Uterus (tissue), 3 donors: ENCODE measurements at regions not wholly inside any gene's neighbourhood (a gene's known extent, or its start where the extent isn't known, plus 50 kb on each side); places are given as distances from the start of the nearest gene placed in this dataset.

Source experiments
- DNase-seq, 2 donors: peaks; one replicate each; pipeline ENCODE4 v3.0.0-alpha.2; 2019 to 2020
- H3K27ac ChIP-seq, 2 donors: fragments of 200-600 bp; sonication (generic); 1 replicate in 1 of 2; 2 replicates in 1 of 2; pipeline ENCODE4 v1.5.1; 2016 to 2018
- H3K27me3 ChIP-seq, 2 donors: fragments of 200-600 bp; sonication (generic); one replicate each; pipeline ENCODE4 v1.5.1; 2018 to 2019; ENCODE audit warnings: control low read depth in 1 of 2
- H3K36me3 ChIP-seq, 2 donors: fragments of 200-600 bp; sonication (generic); one replicate each; pipeline ENCODE4 v1.5.1; 2019; ENCODE audit warnings: control low read depth in 1 of 2
- H3K4me1 ChIP-seq, 2 donors: fragments of 200-600 bp; sonication (generic); one replicate each; pipeline ENCODE4 v1.5.1; 2018 to 2019; ENCODE audit warnings: control low read depth in 1 of 2
- H3K4me3 ChIP-seq, 2 donors: fragments of 200-600 bp; sonication (generic); 1 replicate in 1 of 2; 2 replicates in 1 of 2; pipeline ENCODE4 v1.5.1; 2018 to 2019; ENCODE audit warnings: mild to moderate bottlenecking in 1 of 2
- H3K9me3 ChIP-seq, 2 donors: fragments of 200-600 bp; sonication (generic); one replicate each; pipeline ENCODE4 v1.5.1; 2019; ENCODE audit warnings: control low read depth in 1 of 2
- POLR2A ChIP-seq, 2 donors: fragments of 450-650 bp; IDR thresholded peaks; one replicate each; pipeline ENCODE4 v1.6.1; 2016; ENCODE audit warnings: antibody characterized with exemption in 2 of 2, mild to moderate bottlenecking in 1 of 2, moderate library complexity in 1 of 2
- intact Hi-C: fragments of 100-400 bp; cut with DNase I; formaldehyde crosslinking; loops from one replicate; pipeline ENCODE4 v1.15.1; 2023; ENCODE audit warnings: low total_unique reads
- TF ChIP-seq, protein P1 (sequence below), 4 experiments: fragments of 200-600 bp in 2 of 4; fragments of 450-650 bp in 2 of 4; sonication (generic) in 2 of 4; IDR thresholded peaks; one replicate each; pipeline ENCODE4 v1.5.1; 2016 to 2019; ENCODE audit warnings: antibody characterized with exemption in 4 of 4, mild to moderate bottlenecking in 2 of 4, moderate library complexity in 1 of 4
- donor health status: DM: yes; HTN: yes; CAD: no.

DNA sequence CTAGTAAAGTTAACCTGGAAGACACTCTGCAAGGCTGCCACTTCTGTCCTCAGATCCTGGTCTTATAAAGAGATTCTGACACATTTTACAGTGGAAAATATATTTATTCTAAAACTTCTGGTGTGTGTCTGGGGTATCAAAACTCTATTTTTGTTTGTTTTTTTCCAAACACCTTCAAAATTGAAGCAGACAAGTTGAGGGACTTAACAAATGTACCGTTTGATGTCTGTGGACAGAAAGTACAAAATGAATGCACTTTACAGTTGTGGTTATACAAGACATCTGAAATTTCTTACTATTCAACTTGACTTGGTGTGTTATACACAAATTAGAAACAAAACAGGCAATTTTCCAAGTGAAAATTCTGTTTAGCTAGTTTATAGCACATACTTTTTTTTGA, 823.2 kb upstream of the SALL3 start:
- Histone ChIP-seq H3K4me1 (no peaks in the 10 kb centered on the region), H3K27me3 (no peaks in the 10 kb centered on the region), H3K36me3 (no peaks in the 10 kb centered on the region), H3K27ac (no peak overlapping the region), H3K9me3 (no peaks in the 10 kb centered on the region), H3K4me3 (no peak overlapping the region)
- intact Hi-C loops, result no loop called here
- TF ChIP-seq, protein P1, sequence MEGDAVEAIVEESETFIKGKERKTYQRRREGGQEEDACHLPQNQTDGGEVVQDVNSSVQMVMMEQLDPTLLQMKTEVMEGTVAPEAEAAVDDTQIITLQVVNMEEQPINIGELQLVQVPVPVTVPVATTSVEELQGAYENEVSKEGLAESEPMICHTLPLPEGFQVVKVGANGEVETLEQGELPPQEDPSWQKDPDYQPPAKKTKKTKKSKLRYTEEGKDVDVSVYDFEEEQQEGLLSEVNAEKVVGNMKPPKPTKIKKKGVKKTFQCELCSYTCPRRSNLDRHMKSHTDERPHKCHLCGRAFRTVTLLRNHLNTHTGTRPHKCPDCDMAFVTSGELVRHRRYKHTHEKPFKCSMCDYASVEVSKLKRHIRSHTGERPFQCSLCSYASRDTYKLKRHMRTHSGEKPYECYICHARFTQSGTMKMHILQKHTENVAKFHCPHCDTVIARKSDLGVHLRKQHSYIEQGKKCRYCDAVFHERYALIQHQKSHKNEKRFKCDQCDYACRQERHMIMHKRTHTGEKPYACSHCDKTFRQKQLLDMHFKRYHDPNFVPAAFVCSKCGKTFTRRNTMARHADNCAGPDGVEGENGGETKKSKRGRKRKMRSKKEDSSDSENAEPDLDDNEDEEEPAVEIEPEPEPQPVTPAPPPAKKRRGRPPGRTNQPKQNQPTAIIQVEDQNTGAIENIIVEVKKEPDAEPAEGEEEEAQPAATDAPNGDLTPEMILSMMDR (IDR thresholded peaks at IDR 0.05), result no peak
- no peak for TF ChIP-seq POLR2A (IDR thresholded peaks at IDR 0.05)
- DNase-seq, result no peak

DNA sequence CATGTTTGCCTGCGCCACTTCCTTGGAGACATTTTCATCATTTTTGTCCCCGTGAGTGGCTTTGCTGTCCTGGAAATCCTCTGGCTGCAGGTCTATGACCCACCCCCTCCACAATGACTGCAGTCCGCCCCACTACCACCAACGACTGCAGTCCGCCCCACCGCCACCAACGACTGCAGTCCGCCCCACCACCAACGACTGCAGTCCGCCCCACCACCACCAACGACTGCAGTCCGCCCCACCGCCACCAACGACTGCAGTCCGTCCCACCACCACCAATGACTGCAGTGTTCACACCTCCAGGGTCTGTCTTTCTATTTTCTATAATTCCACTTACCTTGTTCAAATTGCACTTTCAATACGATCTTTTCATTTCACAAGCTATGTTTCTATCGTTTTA, 820.7 kb upstream of the SALL3 start:
- Histone ChIP-seq H3K27ac (no peak overlapping the region), H3K4me1 (no peaks in the 10 kb centered on the region), H3K36me3 (no peaks in the 10 kb centered on the region), H3K27me3 (peaks cover 0 to 4% of the 10 kb centered on the region in 2 donors), H3K4me3 (no peak overlapping the region), H3K9me3 (no peaks in the 10 kb centered on the region)
- intact Hi-C loops, result no loop called here
- DNase-seq, result no peak
- TF ChIP-seq, protein P1 (IDR thresholded peaks at IDR 0.05), result no peak
- no peak for TF ChIP-seq POLR2A (IDR thresholded peaks at IDR 0.05)

DNA sequence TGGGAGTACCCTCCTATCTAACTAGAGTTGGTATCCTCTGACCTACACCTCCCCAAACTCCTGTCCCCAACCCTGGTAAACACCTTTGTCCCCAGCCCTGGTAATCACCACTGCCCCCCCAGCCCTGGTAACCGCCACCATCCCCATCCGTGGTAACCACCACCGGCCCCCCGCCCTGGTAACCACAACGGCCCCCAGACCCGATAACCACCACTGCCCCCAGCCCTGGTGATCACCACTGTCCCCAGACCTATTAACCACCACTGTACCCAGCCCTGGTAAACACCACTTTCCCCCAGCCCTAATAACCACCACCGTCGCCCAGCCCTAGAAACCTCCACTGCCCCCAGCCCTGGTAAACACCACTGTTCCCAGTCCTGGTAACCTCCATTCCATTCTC, 820.2 kb upstream of the SALL3 start:
- H3K36me3 ChIP-seq, result no peaks in the 10 kb centered on the region
- H3K4me1 ChIP-seq, result no peaks in the 10 kb centered on the region
- H3K4me3 ChIP-seq, result no peak overlapping the region
- no peak for TF ChIP-seq POLR2A (IDR thresholded peaks at IDR 0.05)
- TF ChIP-seq, protein P1 (IDR thresholded peaks at IDR 0.05), result no peak
- H3K9me3 ChIP-seq, result no peaks in the 10 kb centered on the region
- H3K27ac ChIP-seq, result no peak overlapping the region
- intact Hi-C loops, result no loop called here
- H3K27me3 ChIP-seq, result peaks cover 0 to 4% of the 10 kb centered on the region in 2 donors
- DNase-seq, result no peak

DNA sequence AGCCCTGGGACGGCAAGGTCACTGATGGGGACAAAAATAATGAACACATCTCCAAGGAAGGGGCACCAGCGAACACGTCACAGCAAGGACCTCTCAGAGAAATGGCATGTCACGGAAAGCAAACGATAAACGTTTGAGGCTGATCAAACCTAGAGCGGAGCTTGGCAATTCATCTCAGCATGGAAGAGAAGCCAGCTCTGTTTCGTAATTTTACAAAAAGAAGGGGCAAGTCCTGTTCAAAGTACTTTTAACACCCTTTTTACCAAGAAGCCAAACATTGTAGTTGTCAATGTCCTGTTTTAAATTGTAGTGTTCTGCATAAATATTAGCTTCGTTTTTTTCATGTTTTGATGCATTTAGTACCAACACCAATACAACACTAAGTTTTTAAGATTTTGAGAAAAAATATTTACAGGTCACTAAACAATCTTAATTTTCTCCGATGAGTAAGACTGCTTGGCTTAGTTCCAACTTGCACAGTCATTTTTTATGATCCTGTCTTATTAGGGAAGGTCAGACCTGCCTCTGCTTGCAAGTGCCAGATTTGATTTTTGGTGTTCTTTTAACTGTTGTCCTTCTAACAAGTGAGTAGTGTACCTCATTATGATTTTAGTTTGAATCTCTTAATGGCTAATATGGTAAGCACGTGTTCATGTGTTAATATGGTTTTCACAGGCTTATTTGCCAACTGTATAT, 818.5 kb upstream of the SALL3 start:
- intact Hi-C loops, result no loop called here
- Histone ChIP-seq H3K4me3 (no peak overlapping the region), H3K9me3 (no peaks in the 10 kb centered on the region), H3K36me3 (no peaks in the 10 kb centered on the region), H3K27ac (no peak overlapping the region), H3K4me1 (no peaks in the 10 kb centered on the region), H3K27me3 (peaks cover 0 to 4% of the 10 kb centered on the region in 2 donors)
- TF ChIP-seq, protein P1 (IDR thresholded peaks at IDR 0.05), result no peak
- no peak for TF ChIP-seq POLR2A (IDR thresholded peaks at IDR 0.05)
- no peak for DNase-seq

GRCh38 chr18:78165525-78165924, 814.1 kb upstream of the SALL3 start:
- Histone ChIP-seq H3K9me3 (no peaks in the 10 kb centered on the region), H3K27me3 (peaks cover 0 to 4% of the 10 kb centered on the region in 2 donors), H3K4me1 (no peaks in the 10 kb centered on the region), H3K36me3 (no peaks in the 10 kb centered on the region), H3K27ac (no peak overlapping the region), H3K4me3 (no peak overlapping the region)
- TF ChIP-seq POLR2A (IDR thresholded peaks at IDR 0.05), result no peak
- TF ChIP-seq, protein P1 (IDR thresholded peaks at IDR 0.05), result no peak
- intact Hi-C loops, result no loop called here
- DNase-seq, result no peak
